Dermis microvascular lymphatic vessel endothelial cell (primary cell): ENCODE measurements at regions not wholly inside any gene's neighbourhood (a gene's known extent, or its start where the extent isn't known, plus 50 kb on each side); places are given as distances from the start of the nearest gene placed in this dataset.

Experiments used
- DNase-seq, 2 donors: peaks; one replicate each; pipeline versions ENCODE4 v3.0.0 to v3.0.0-alpha.2; 2010; ENCODE audit warnings: low read depth in 2 of 2

- DNase-seq = no peak
Measured at GRCh38 chr6:2562721-2563451, 187.8 kb downstream of the MYLK4 start.

GRCh38 chr6:2560917-2561698, 189.6 kb downstream of the MYLK4 start:
- no peak for DNase-seq

- no peak for DNase-seq
Measured at GRCh38 chr6:2560140-2560818, 190.4 kb downstream of the MYLK4 start.

GRCh38 chr6:2558861-2559801, 191.6 kb downstream of the MYLK4 start:
- no peak for DNase-seq

- DNase-seq = no peak
Measured at GRCh38 chr6:2558098-2558680, 192.5 kb downstream of the MYLK4 start.

- DNase-seq = no peak
Measured at GRCh38 chr6:2557181-2557720, 193.5 kb downstream of the MYLK4 start.

GRCh38 chr6:2556761-2557160, 194.0 kb downstream of the MYLK4 start:
- no peak for DNase-seq

- no peak for DNase-seq
Measured at GRCh38 chr6:2554651-2555260, 196.0 kb downstream of the MYLK4 start.

GRCh38 chr6:2552526-2553154, 198.1 kb downstream of the MYLK4 start:
- no peak for DNase-seq

GRCh38 chr6:2551705-2552104, 199.0 kb downstream of the MYLK4 start:
- DNase-seq = no peak

GRCh38 chr6:2550247-2550646, 200.5 kb downstream of the MYLK4 start:
- DNase-seq = no peak

GRCh38 chr6:2549834-2550233, 200.9 kb downstream of the MYLK4 start:
- DNase-seq = no peak

GRCh38 chr6:2547355-2547754, 203.4 kb downstream of the MYLK4 start:
- no peak for DNase-seq

GRCh38 chr6:2546901-2547300, 203.8 kb downstream of the MYLK4 start:
- no peak for DNase-seq

GRCh38 chr6:2545383-2546038, 205.2 kb downstream of the MYLK4 start:
- DNase-seq = no peak

- no peak for DNase-seq
Measured at GRCh38 chr6:2543321-2543720, 207.4 kb downstream of the MYLK4 start.

GRCh38 chr6:2542858-2543218, 207.9 kb downstream of the MYLK4 start:
- no peak for DNase-seq

GRCh38 chr6:2542101-2542857, 208.4 kb downstream of the MYLK4 start:
- no peak for DNase-seq

- no peak for DNase-seq
Measured at GRCh38 chr6:2536451-2536850, 214.3 kb downstream of the MYLK4 start.
